T-cell (primary cell): ENCODE measurements at regions not wholly inside any gene's neighbourhood (a gene's known extent, or its start where the extent isn't known, plus 50 kb on each side); places are given as distances from the start of the nearest gene placed in this dataset.

Experiments
- ATAC-seq, 4 experiments: fragments of 200-7000 bp in 3 of 4; fragments of 150-1000 bp in 1 of 4; cut with Tn5 transposase; replicated peaks in 1 of 4; 1 replicate in 3 of 4; 2 replicates in 1 of 4; pipeline ENCODE4 v1.10.0; 2021; ENCODE audit warnings: moderate library complexity in 3 of 4, mild to moderate bottlenecking in 2 of 4, moderate number of reproducible peaks in 1 of 4
- CTCF ChIA-PET, 2 donors: fragments of 300-600 bp; sonication (Branson Sonifier 250); formaldehyde crosslinking; loops; one replicate each; lab custom pipeline; 2022; ENCODE audit warnings: antibody characterized with exemption in 2 of 2; lab: Charles Lee
- POLR2A ChIA-PET, 2 donors: fragments of 300-600 bp; sonication (Branson Sonifier 250); formaldehyde crosslinking; loops; one replicate each; lab custom pipeline; 2022; ENCODE audit warnings: antibody characterized with exemption in 2 of 2; lab: Charles Lee
- DNase-seq, 35 experiments: peaks; one replicate each; pipeline versions ENCODE4 v3.0.0 to v3.0.0-alpha.2; 2013 to 2023
- H3K27ac ChIP-seq: one replicate; pipeline ENCODE4 v1.5.1; 2013; ENCODE audit warnings: low read length
- H3K27me3 ChIP-seq, 2 experiments: replicated peaks in 1 of 2; 1 replicate in 1 of 2; 2 replicates in 1 of 2; pipeline versions ENCODE4 v1.6.1 to v1.7.0; 2013; ENCODE audit warnings: low read length in 1 of 2, mixed read lengths in 1 of 2; ENCODE audit not compliant: control insufficient read depth in 2 of 2, insufficient read depth in 2 of 2; ENCODE audit errors: extremely low read depth in 1 of 2
- H3K36me3 ChIP-seq, 2 donors: 1 replicate in 1 of 2; 2 replicates in 1 of 2; pipeline versions ENCODE4 v1.6.1 to v1.7.0; 2013; ENCODE audit warnings: low read length in 1 of 2; ENCODE audit not compliant: control insufficient read depth in 2 of 2, insufficient read depth in 1 of 2; ENCODE audit errors: extremely low read depth in 1 of 2
- H3K4me1 ChIP-seq, 2 experiments: 1 replicate in 1 of 2; 2 replicates in 1 of 2; pipeline versions ENCODE4 v1.6.1 to v1.7.0; 2013; ENCODE audit warnings: low read length in 2 of 2, mixed read lengths in 1 of 2; ENCODE audit not compliant: insufficient read depth in 2 of 2, control insufficient read depth in 1 of 2; ENCODE audit errors: extremely low read depth in 1 of 2
- H3K4me3 ChIP-seq, 2 donors: 1 replicate in 1 of 2; 2 replicates in 1 of 2; pipeline versions ENCODE4 v1.5.1 to v1.7.0; 2013; ENCODE audit warnings: mild to moderate bottlenecking in 2 of 2, low read length in 1 of 2, moderate library complexity in 1 of 2; ENCODE audit not compliant: control insufficient read depth in 1 of 2; ENCODE audit errors: extremely low read depth in 1 of 2
- H3K9me3 ChIP-seq: 2 replicates; pipeline ENCODE4 v1.7.0; 2013
- H3K27ac Mint-ChIP-seq, 2 donors: one replicate each; pipeline ENCODE4 v1.8.0; 2020 to 2021; ENCODE audit warnings: mild to moderate bottlenecking in 2 of 2, mixed read lengths in 2 of 2
- H3K27me3 Mint-ChIP-seq, 2 donors: one replicate each; pipeline ENCODE4 v1.8.0; 2021 to 2022; ENCODE audit warnings: mixed read lengths in 2 of 2
- H3K36me3 Mint-ChIP-seq: one replicate; pipeline ENCODE4 v1.8.0; 2021; ENCODE audit warnings: mixed read lengths
- H3K4me1 Mint-ChIP-seq, 3 donors: one replicate each; pipeline ENCODE4 v1.8.0; 2020 to 2022; ENCODE audit warnings: mixed read lengths in 3 of 3, mild to moderate bottlenecking in 1 of 3
- H3K4me3 Mint-ChIP-seq, 3 donors: one replicate each; pipeline ENCODE4 v1.8.0; 2020 to 2022; ENCODE audit warnings: mild to moderate bottlenecking in 3 of 3, mixed read lengths in 3 of 3, moderate library complexity in 3 of 3
- H3K9me3 Mint-ChIP-seq, 3 donors: one replicate each; pipeline ENCODE4 v1.8.0; 2020 to 2022; ENCODE audit warnings: mixed read lengths in 3 of 3
- WGBS: methylation state at CpG from one replicate; pipeline ENCODE4 v1.1.5; 2013; ENCODE audit warnings: missing lambda C conversion rate; ENCODE audit not compliant: insufficient coverage; 5-methylcytosine and 5-hydroxymethylcytosine counted together

- Mint-ChIP-seq H3K27ac (no peak overlapping the region), H3K4me3 (no peak overlapping the region), H3K36me3 (no peaks in the 10 kb centered on the region), H3K27me3 (peaks cover 3 to 8% of the 10 kb centered on the region in 2 donors), H3K4me1 (no peaks in the 10 kb centered on the region), H3K9me3 (no peaks in the 10 kb centered on the region)
- CTCF ChIA-PET, result no interaction called here
- Histone ChIP-seq H3K4me3 (no peak overlapping the region), H3K4me1 (no peaks in the 10 kb centered on the region), H3K27me3 (no peaks in the 10 kb centered on the region), H3K27ac (no peak overlapping the region), H3K9me3 (no peaks in the 10 kb centered on the region), H3K36me3 (no peaks in the 10 kb centered on the region)
- no CpG with 5 or more reads among the region's 1 CpG for WGBS
- POLR2A ChIA-PET, result no interaction called here
- DNase-seq, result no peak
- ATAC-seq, result no peak
Observed at GRCh38 chr6:128655978-128656498, 135.6 kb upstream of the PTPRK start.

GRCh38 chr6:128648022-128648598 is 127.7 kb upstream of the PTPRK start:
- Mint-ChIP-seq H3K27ac (no peak overlapping the region), H3K4me3 (no peak overlapping the region), H3K36me3 (no peaks in the 10 kb centered on the region), H3K4me1 (no peaks in the 10 kb centered on the region), H3K27me3 (peaks cover 0 to 3% of the 10 kb centered on the region in 2 donors), H3K9me3 (no peaks in the 10 kb centered on the region)
- ChIA-PET POLR2A (no interaction called here), CTCF (no interaction called here)
- Histone ChIP-seq H3K4me3 (no peak overlapping the region), H3K36me3 (no peaks in the 10 kb centered on the region), H3K4me1 (no peaks in the 10 kb centered on the region), H3K27me3 (no peaks in the 10 kb centered on the region), H3K9me3 (no peaks in the 10 kb centered on the region), H3K27ac (no peak overlapping the region)
- no peak for ATAC-seq
- DNase-seq, result no peak
- WGBS, result 40% methylated on average over 1 of the region's 2 CpGs

GRCh38 chr6:128642132-128642531 is 121.7 kb upstream of the PTPRK start:
- H3K4me1 ChIP-seq, result no peaks in the 10 kb centered on the region
- no peaks in the 10 kb centered on the region for H3K4me1 Mint-ChIP-seq
- H3K27ac Mint-ChIP-seq, result no peak overlapping the region
- H3K9me3 ChIP-seq, result no peaks in the 10 kb centered on the region
- H3K27ac ChIP-seq, result no peak overlapping the region
- CTCF ChIA-PET, result no interaction called here
- no peaks in the 10 kb centered on the region for H3K36me3 ChIP-seq
- H3K27me3 ChIP-seq, result no peaks in the 10 kb centered on the region
- DNase-seq (no peak), ATAC-seq (no peak)
- H3K4me3 Mint-ChIP-seq, result no peak overlapping the region
- H3K36me3 Mint-ChIP-seq, result no peaks in the 10 kb centered on the region
- H3K9me3 Mint-ChIP-seq, result no peaks in the 10 kb centered on the region
- H3K27me3 Mint-ChIP-seq, result peaks cover 0 to 3% of the 10 kb centered on the region in 2 donors
- no peak overlapping the region for H3K4me3 ChIP-seq
- no CpG with 5 or more reads among the region's 1 CpG for whole genome bisulfite sequencing
- POLR2A ChIA-PET, result no interaction called here

- POLR2A ChIA-PET, result interaction anchor here in 1 of 2 donors (0.5 kb wide), 1 partner anchor 16 kb away, joined by 3 read pairs; no protein-coding TSS in a partner anchor
- Mint-ChIP-seq H3K36me3 (no peaks in the 10 kb centered on the region), H3K4me3 (no peak overlapping the region), H3K27me3 (peaks cover 3% of the 10 kb centered on the region in 2 donors), H3K9me3 (no peaks in the 10 kb centered on the region), H3K27ac (no peak overlapping the region), H3K4me1 (no peaks in the 10 kb centered on the region)
- DNase-seq, result no peak
- CTCF ChIA-PET, result no interaction called here
- no peaks in the 10 kb centered on the region for H3K36me3 ChIP-seq
- no peaks in the 10 kb centered on the region for H3K4me1 ChIP-seq
- no peaks in the 10 kb centered on the region for H3K27me3 ChIP-seq
- H3K9me3 ChIP-seq, result no peaks in the 10 kb centered on the region
- no peak overlapping the region for H3K27ac ChIP-seq
- H3K4me3 ChIP-seq, result no peak overlapping the region
- ATAC-seq, result no peak
Observed at GRCh38 chr6:128641703-128642102, 121.3 kb upstream of the PTPRK start.

- ATAC-seq (no peak), DNase-seq (no peak)
- CTCF ChIA-PET, result interaction anchor here (0.6 to 0.7 kb wide), 2 partner anchors 72 to 263 kb away, joined by 3 to 5 read pairs; no protein-coding TSS in a partner anchor
- Mint-ChIP-seq H3K9me3 (no peaks in the 10 kb centered on the region), H3K4me1 (no peaks in the 10 kb centered on the region), H3K27ac (no peak overlapping the region), H3K27me3 (peaks cover 3% of the 10 kb centered on the region in 2 donors), H3K36me3 (no peaks in the 10 kb centered on the region), H3K4me3 (no peak overlapping the region)
- no peak overlapping the region for H3K27ac ChIP-seq
- H3K27me3 ChIP-seq, result no peaks in the 10 kb centered on the region
- H3K4me3 ChIP-seq, result no peak overlapping the region
- H3K9me3 ChIP-seq, result no peaks in the 10 kb centered on the region
- POLR2A ChIA-PET, result no interaction called here
- no peaks in the 10 kb centered on the region for H3K4me1 ChIP-seq
- no peaks in the 10 kb centered on the region for H3K36me3 ChIP-seq
Observed at GRCh38 chr6:128638817-128639216, 118.4 kb upstream of the PTPRK start.

GRCh38 chr6:128635219-128635618 is 114.8 kb upstream of the PTPRK start:
- Mint-ChIP-seq H3K27ac (no peak overlapping the region), H3K27me3 (peaks cover 3 to 7% of the 10 kb centered on the region in 2 donors), H3K9me3 (no peaks in the 10 kb centered on the region), H3K36me3 (no peaks in the 10 kb centered on the region), H3K4me1 (no peaks in the 10 kb centered on the region), H3K4me3 (no peak overlapping the region)
- DNase-seq, result no peak
- Histone ChIP-seq H3K4me1 (no peaks in the 10 kb centered on the region), H3K27me3 (no peaks in the 10 kb centered on the region), H3K4me3 (no peak overlapping the region), H3K36me3 (no peaks in the 10 kb centered on the region), H3K9me3 (no peaks in the 10 kb centered on the region), H3K27ac (no peak overlapping the region)
- no peak for ATAC-seq
- ChIA-PET POLR2A (interaction anchor here in 1 of 2 donors (0.6 kb wide), 1 partner anchor 21 kb away, joined by 6 read pairs; no protein-coding TSS in a partner anchor), CTCF (no interaction called here)
- 100% methylated on average over 1 of the region's 2 CpGs for WGBS
